ENCODE measurements at regions not wholly inside any gene's neighbourhood (a gene's known extent, or its start where the extent isn't known, plus 50 kb on each side); places are given as distances from the start of the nearest gene placed in this dataset.
A peak's percentile ranks its signal among the peaks of the same experiment; 100 is the strongest.

- Histone ChIP-seq H4K20me1 (ENCODE audit: insufficient read depth, poor library complexity, severe bottlenecking) (no peaks in the 10 kb centered on the region), H3K4me2 (no peak overlapping the region), H3K9me2 (replicated peaks; ENCODE audit: insufficient read depth) (no peaks in the 10 kb centered on the region), H3K9me3 (ENCODE audit: low read depth) (no peaks in the 10 kb centered on the region), H3K4me1 (ENCODE audit: insufficient read depth) (peaks cover 43% of the 10 kb centered on the region), H3K27me3 (no peaks in the 10 kb centered on the region), H3K36me3 (replicated peaks; ENCODE audit: insufficient read depth, low read depth) (no peaks in the 10 kb centered on the region), H2AFZ (no peak overlapping the region), H3K27ac (peak overlapping the region; percentile 84), H3K4me3 (no peak overlapping the region), H3K79me2 (no peaks in the 10 kb centered on the region)
- 84% methylated on average over 5 of the region's 5 CpGs for WGBS (ENCODE audit: low lambda C conversion rate, missing lambda C conversion rate)
- no peak for TF ChIP-seq EZH2 (IDR thresholded peaks at IDR 0.05; ENCODE audit: borderline replicate concordance)
- TF ChIP-seq CTCF (IDR thresholded peaks at IDR 0.05; ENCODE audit: poor library complexity): no peak
- TF ChIP-seq EZH2phosphoT487 (IDR thresholded peaks at IDR 0.05; ENCODE audit: low read depth, severe bottlenecking, unreplicated experiment): no peak
- no peak for DNase-seq (ENCODE audit: low spot score)
Observed at GRCh38 chr1:228851193-228851592, 115.9 kb downstream of the RHOU start.

GRCh38 chr1:228851618-228852017, 116.3 kb downstream of the RHOU start:
- Histone ChIP-seq H3K9me2 (replicated peaks; ENCODE audit: insufficient read depth) (no peaks in the 10 kb centered on the region), H3K27ac (peak overlapping the region; percentile 84)
- WGBS (ENCODE audit: low lambda C conversion rate, missing lambda C conversion rate): 65% methylated on average over 4 of the region's 6 CpGs

GRCh38 chr1:228852024-228852423, 116.7 kb downstream of the RHOU start:
- no peaks in the 10 kb centered on the region for H3K9me2 ChIP-seq (replicated peaks; ENCODE audit: insufficient read depth)
- peaks cover 43% of the 10 kb centered on the region for H3K4me1 ChIP-seq (ENCODE audit: insufficient read depth)
- no peaks in the 10 kb centered on the region for H3K9me3 ChIP-seq (ENCODE audit: low read depth)
- no peak for DNase-seq (ENCODE audit: low spot score)
- no peaks in the 10 kb centered on the region for H3K36me3 ChIP-seq (replicated peaks; ENCODE audit: insufficient read depth, low read depth)
- no peak for TF ChIP-seq CTCF (IDR thresholded peaks at IDR 0.05; ENCODE audit: poor library complexity)
- TF ChIP-seq EZH2phosphoT487 (IDR thresholded peaks at IDR 0.05; ENCODE audit: low read depth, severe bottlenecking, unreplicated experiment): no peak
- no peak for TF ChIP-seq EZH2 (IDR thresholded peaks at IDR 0.05; ENCODE audit: borderline replicate concordance)
- peak overlapping the region; percentile 84 for H3K27ac ChIP-seq
- no peaks in the 10 kb centered on the region for H3K79me2 ChIP-seq
- H3K4me2 ChIP-seq: no peak overlapping the region
- H3K27me3 ChIP-seq: no peaks in the 10 kb centered on the region
- no peaks in the 10 kb centered on the region for H4K20me1 ChIP-seq (ENCODE audit: insufficient read depth, poor library complexity, severe bottlenecking)
- H2AFZ ChIP-seq: no peak overlapping the region
- H3K4me3 ChIP-seq: no peak overlapping the region
- WGBS (ENCODE audit: low lambda C conversion rate, missing lambda C conversion rate): 78% methylated on average over 4 of the region's 4 CpGs

More at GRCh38 chr1:228851618-228852017, 116.3 kb downstream of the RHOU start:
- no peaks in the 10 kb centered on the region for H3K36me3 ChIP-seq (replicated peaks; ENCODE audit: insufficient read depth, low read depth)
- no peak for DNase-seq (ENCODE audit: low spot score)
- H3K4me3 ChIP-seq: no peak overlapping the region
- no peak for TF ChIP-seq CTCF (IDR thresholded peaks at IDR 0.05; ENCODE audit: poor library complexity)
- no peak for TF ChIP-seq EZH2phosphoT487 (IDR thresholded peaks at IDR 0.05; ENCODE audit: low read depth, severe bottlenecking, unreplicated experiment)
- TF ChIP-seq EZH2 (IDR thresholded peaks at IDR 0.05; ENCODE audit: borderline replicate concordance): no peak
- no peaks in the 10 kb centered on the region for H4K20me1 ChIP-seq (ENCODE audit: insufficient read depth, poor library complexity, severe bottlenecking)
- H3K79me2 ChIP-seq: no peaks in the 10 kb centered on the region
- H3K27me3 ChIP-seq: no peaks in the 10 kb centered on the region
- H3K4me1 ChIP-seq (ENCODE audit: insufficient read depth): peaks cover 43% of the 10 kb centered on the region
- H3K9me3 ChIP-seq (ENCODE audit: low read depth): no peaks in the 10 kb centered on the region
- H3K4me2 ChIP-seq: no peak overlapping the region
- H2AFZ ChIP-seq: no peak overlapping the region

Measured in hepatocyte (in vitro differentiated cells).